ENCODE measurements at regions not wholly inside any gene's neighbourhood (a gene's known extent, or its start where the extent isn't known, plus 50 kb on each side); places are given as distances from the start of the nearest gene placed in this dataset.

DNA sequence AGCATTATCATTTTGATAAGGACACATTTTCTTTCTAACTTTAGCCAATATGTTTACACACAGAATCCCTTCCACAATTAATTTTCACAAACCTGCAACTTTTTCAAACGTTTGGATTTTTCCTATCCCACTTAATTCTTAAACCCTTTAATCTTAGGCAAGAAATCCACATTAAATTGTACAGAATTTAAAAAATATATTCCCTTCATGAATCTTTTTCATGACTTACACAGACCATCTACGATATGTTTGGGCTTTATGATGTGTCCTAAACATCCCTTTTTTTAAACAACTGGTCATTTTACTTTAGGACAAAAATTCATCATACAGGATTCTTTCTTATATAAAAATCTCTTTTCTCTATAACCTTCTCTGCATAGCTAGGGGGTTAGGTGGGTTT, 241.5 kb upstream of the CNTNAP4 start:
- Mint-ChIP-seq H3K4me1 (ENCODE audit: insufficient read depth, unreplicated experiment) (no peaks in the 10 kb centered on the region), H3K4me3 (ENCODE audit: unreplicated experiment) (no peak overlapping the region), H3K27me3 (ENCODE audit: insufficient read depth, unreplicated experiment) (no peaks in the 10 kb centered on the region), H3K9me3 (ENCODE audit: unreplicated experiment) (peaks cover 15% of the 10 kb centered on the region), H3K36me3 (ENCODE audit: insufficient read depth, unreplicated experiment) (no peaks in the 10 kb centered on the region), H3K27ac (ENCODE audit: low read depth, unreplicated experiment) (no peak overlapping the region)
- ChIA-PET CTCF (no interaction called here), POLR2A (interaction anchor here (0.6 kb wide), 1 partner anchor 996 kb away, joined by 3 read pairs; no protein-coding TSS in a partner anchor)
- BruUV-seq (replicated peaks) = no TSS peak
- intact Hi-C loops (cut with micrococcal nuclease) = no loop called here
- TF ChIP-seq, protein P1, sequence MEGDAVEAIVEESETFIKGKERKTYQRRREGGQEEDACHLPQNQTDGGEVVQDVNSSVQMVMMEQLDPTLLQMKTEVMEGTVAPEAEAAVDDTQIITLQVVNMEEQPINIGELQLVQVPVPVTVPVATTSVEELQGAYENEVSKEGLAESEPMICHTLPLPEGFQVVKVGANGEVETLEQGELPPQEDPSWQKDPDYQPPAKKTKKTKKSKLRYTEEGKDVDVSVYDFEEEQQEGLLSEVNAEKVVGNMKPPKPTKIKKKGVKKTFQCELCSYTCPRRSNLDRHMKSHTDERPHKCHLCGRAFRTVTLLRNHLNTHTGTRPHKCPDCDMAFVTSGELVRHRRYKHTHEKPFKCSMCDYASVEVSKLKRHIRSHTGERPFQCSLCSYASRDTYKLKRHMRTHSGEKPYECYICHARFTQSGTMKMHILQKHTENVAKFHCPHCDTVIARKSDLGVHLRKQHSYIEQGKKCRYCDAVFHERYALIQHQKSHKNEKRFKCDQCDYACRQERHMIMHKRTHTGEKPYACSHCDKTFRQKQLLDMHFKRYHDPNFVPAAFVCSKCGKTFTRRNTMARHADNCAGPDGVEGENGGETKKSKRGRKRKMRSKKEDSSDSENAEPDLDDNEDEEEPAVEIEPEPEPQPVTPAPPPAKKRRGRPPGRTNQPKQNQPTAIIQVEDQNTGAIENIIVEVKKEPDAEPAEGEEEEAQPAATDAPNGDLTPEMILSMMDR (IDR thresholded peaks at IDR 0.05; ENCODE audit: unreplicated experiment) = no peak
- DNase-seq (ENCODE audit: unreplicated experiment) = peak; percentile 42

DNA sequence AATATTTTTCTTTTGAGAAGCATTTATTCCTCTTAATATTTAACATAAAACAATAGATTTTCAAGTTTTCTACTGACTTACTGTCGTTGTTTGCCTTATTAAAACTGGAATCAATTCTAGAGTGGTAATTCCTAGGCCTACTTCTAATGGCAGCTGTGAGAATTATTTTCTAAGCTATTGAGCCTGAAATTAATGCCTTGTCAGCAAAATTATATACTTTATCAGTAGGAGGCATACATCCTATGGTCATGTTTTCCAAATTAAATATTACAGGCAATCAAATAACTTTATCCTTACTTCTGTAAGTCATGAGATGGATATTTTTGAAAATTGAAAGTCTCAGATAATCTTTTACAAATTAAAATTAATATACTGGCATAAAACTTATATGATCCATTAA, 239.1 kb upstream of the CNTNAP4 start:
- ChIA-PET POLR2A (no interaction called here), CTCF (no interaction called here)
- Mint-ChIP-seq H3K4me3 (ENCODE audit: unreplicated experiment) (no peak overlapping the region), H3K27ac (ENCODE audit: low read depth, unreplicated experiment) (no peak overlapping the region), H3K4me1 (ENCODE audit: insufficient read depth, unreplicated experiment) (no peaks in the 10 kb centered on the region), H3K27me3 (ENCODE audit: insufficient read depth, unreplicated experiment) (no peaks in the 10 kb centered on the region), H3K9me3 (ENCODE audit: unreplicated experiment) (peaks cover 15% of the 10 kb centered on the region), H3K36me3 (ENCODE audit: insufficient read depth, unreplicated experiment) (no peaks in the 10 kb centered on the region)
- no TSS peak for BruUV-seq (replicated peaks)
- intact Hi-C loops (cut with micrococcal nuclease) = no loop called here
- TF ChIP-seq, protein P1 (IDR thresholded peaks at IDR 0.05; ENCODE audit: unreplicated experiment) = no peak
- DNase-seq (ENCODE audit: unreplicated experiment) = no peak

DNA sequence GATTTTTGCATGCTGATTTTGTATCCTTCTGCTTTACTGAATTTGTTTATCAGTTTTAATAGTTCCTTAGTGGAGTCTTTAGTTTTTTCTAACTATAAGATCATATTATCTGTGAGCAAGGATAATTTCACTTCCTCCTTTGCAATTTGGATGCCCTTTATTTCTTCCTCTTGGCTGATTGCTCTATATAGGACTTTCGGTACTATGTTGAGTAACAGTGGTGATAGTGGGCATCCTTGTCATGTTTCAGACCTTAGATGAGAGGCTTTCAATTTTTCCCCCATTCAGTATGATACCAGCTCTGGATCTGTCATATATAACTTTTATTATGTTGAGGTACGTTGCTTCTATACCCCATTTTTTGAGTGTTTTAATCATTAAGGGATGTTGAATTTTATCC, 224.5 kb upstream of the CNTNAP4 start:
- H3K9me3 Mint-ChIP-seq (ENCODE audit: unreplicated experiment) = peaks cover 8% of the 10 kb centered on the region
- ChIA-PET POLR2A (no interaction called here), CTCF (no interaction called here)
- no peaks in the 10 kb centered on the region for H3K36me3 Mint-ChIP-seq (ENCODE audit: insufficient read depth, unreplicated experiment)
- H3K4me1 Mint-ChIP-seq (ENCODE audit: insufficient read depth, unreplicated experiment) = no peaks in the 10 kb centered on the region
- no peak overlapping the region for H3K27ac Mint-ChIP-seq (ENCODE audit: low read depth, unreplicated experiment)
- no peak overlapping the region for H3K4me3 Mint-ChIP-seq (ENCODE audit: unreplicated experiment)
- intact Hi-C loops (cut with micrococcal nuclease) = no loop called here
- TF ChIP-seq, protein P1 (IDR thresholded peaks at IDR 0.05; ENCODE audit: unreplicated experiment) = no peak
- DNase-seq (ENCODE audit: unreplicated experiment) = no peak
- no TSS peak for BruUV-seq (replicated peaks)
- H3K27me3 Mint-ChIP-seq (ENCODE audit: insufficient read depth, unreplicated experiment) = no peaks in the 10 kb centered on the region

DNA sequence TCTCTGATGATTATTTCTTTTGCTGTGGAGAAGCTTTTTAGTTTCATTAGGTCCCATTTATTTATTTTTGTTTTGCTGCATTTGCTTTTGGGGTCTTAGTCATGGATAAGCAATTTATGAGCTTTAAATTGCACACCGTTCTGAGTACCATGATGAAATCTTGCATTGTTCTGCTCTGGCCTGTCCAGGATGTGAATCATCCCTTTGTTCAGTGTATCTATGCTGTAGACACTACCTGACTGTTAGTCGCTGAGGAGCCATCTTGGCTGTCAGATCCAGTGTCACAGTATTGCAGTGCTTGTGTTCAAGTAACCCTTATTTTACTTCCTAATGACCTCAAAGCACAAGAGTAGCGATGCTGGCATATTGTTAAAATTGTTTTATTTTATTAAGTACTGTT, 218.0 kb upstream of the CNTNAP4 start:
- ChIA-PET CTCF (interaction anchor here (0.5 kb wide), 1 partner anchor 1112 kb away, joined by 3 read pairs; no protein-coding TSS in a partner anchor), POLR2A (interaction anchor here (0.6 to 1.1 kb wide), 4 partner anchors 387 to 1891 kb away, joined by 3 to 4 read pairs (median 3); partner anchors contain the start of genes ADAT1, KARS1 and TERF2IP)
- H3K4me3 Mint-ChIP-seq (ENCODE audit: unreplicated experiment) = no peak overlapping the region
- no peaks in the 10 kb centered on the region for H3K36me3 Mint-ChIP-seq (ENCODE audit: insufficient read depth, unreplicated experiment)
- H3K27me3 Mint-ChIP-seq (ENCODE audit: insufficient read depth, unreplicated experiment) = no peaks in the 10 kb centered on the region
- peaks cover 11% of the 10 kb centered on the region for H3K4me1 Mint-ChIP-seq (ENCODE audit: insufficient read depth, unreplicated experiment)
- H3K27ac Mint-ChIP-seq (ENCODE audit: low read depth, unreplicated experiment) = peak overlapping the region; percentile 80
- TF ChIP-seq, protein P1 (IDR thresholded peaks at IDR 0.05; ENCODE audit: unreplicated experiment) = no peak
- intact Hi-C loops (cut with micrococcal nuclease) = no loop called here
- BruUV-seq (replicated peaks) = no TSS peak
- no peaks in the 10 kb centered on the region for H3K9me3 Mint-ChIP-seq (ENCODE audit: unreplicated experiment)
- peak; percentile 70 for DNase-seq (ENCODE audit: unreplicated experiment)
